ENCODE measurements at regions not wholly inside any gene's neighbourhood (a gene's known extent, or its start where the extent isn't known, plus 50 kb on each side); places are given as distances from the start of the nearest gene placed in this dataset.

DNA sequence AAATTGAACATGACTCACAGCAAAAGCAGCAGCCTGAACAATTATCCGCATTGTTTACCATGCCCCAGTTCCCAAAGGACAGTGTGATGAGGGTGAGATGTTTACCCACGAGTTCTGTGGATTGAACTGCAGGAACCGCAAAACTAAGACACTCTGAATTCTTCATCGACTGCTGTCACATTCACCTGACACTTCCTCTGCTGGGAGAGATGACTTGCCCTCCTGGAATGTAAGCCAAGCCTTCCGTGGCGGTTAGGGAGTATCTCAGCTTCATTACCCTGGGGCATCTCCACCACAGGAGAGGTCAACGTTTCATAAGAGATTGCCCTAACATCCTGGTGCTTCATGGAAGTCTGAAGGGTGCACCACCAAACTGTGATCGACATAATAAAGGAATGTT, 374.6 kb upstream of the ADARB2 start:
- TF ChIP-seq, protein P1, sequence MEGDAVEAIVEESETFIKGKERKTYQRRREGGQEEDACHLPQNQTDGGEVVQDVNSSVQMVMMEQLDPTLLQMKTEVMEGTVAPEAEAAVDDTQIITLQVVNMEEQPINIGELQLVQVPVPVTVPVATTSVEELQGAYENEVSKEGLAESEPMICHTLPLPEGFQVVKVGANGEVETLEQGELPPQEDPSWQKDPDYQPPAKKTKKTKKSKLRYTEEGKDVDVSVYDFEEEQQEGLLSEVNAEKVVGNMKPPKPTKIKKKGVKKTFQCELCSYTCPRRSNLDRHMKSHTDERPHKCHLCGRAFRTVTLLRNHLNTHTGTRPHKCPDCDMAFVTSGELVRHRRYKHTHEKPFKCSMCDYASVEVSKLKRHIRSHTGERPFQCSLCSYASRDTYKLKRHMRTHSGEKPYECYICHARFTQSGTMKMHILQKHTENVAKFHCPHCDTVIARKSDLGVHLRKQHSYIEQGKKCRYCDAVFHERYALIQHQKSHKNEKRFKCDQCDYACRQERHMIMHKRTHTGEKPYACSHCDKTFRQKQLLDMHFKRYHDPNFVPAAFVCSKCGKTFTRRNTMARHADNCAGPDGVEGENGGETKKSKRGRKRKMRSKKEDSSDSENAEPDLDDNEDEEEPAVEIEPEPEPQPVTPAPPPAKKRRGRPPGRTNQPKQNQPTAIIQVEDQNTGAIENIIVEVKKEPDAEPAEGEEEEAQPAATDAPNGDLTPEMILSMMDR (IDR thresholded peaks at IDR 0.05; ENCODE audit: low read depth, low read length), result no peak
- no peak overlapping the region for H3K4me3 ChIP-seq (ENCODE audit: low read depth, low read length)

DNA sequence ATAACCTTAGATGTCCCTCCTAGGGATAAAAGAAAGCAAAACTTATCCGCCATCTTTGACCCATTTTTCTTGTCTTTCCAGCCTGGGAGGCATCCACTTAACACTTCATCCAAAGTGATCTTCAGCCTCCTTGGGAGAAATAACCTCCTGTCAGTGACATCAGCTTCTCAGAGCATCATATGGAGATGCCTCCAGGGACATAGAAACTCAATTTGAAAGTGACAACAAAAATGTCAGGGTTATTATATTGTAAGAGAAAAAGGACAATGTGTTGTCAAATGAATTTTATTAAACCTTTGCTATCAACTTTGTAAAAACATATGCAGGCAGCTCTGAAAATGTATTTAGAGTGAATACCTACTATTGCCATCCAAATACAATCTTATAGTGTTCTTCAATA, 371.2 kb upstream of the ADARB2 start:
- no peak overlapping the region for H3K4me3 ChIP-seq (ENCODE audit: low read depth, low read length)
- TF ChIP-seq, protein P1 (IDR thresholded peaks at IDR 0.05; ENCODE audit: low read depth, low read length), result no peak

DNA sequence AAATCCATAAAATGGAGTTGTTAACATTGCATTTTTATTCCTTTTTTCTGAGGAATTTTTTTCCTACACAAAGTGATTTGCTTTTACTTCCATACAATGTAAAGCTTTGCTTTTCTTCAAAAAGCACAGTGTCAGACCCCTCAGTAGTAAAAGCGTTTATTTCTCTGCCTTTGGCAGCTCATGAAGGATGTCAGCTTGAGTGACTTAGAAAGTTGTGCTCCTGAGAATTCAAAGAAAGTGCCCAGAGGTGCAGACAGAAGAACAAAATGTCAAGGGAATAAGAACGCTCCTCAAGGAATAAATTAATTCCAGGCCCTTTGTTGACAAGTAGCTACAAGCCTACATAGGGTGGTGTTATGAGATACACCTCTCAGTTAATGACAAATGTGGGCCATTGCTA, 369.3 kb upstream of the ADARB2 start:
- H3K4me3 ChIP-seq (ENCODE audit: low read depth, low read length), result no peak overlapping the region
- TF ChIP-seq, protein P1 (IDR thresholded peaks at IDR 0.05; ENCODE audit: low read depth, low read length), result no peak

DNA sequence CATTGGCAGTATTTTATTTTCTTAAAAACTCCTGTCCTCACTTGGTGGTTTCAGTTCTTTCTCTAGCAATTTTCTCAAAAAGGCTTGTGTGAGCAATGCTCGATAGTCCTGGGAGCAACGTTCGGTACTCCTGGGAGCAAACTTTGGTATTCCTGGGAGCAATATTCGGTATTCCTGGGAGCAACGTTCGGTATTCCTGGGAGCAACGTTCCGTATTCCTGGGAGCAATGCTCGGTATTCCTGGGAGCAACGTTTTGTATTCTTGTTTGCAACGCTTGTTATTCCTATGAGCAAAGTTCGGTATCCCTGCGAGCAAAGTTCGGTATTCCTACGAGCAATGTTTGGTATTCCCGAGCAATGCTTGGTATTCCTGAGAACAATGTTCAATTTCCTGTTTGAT, 362.0 kb upstream of the ADARB2 start:
- TF ChIP-seq, protein P1 (IDR thresholded peaks at IDR 0.05; ENCODE audit: low read depth, low read length), result no peak

DNA sequence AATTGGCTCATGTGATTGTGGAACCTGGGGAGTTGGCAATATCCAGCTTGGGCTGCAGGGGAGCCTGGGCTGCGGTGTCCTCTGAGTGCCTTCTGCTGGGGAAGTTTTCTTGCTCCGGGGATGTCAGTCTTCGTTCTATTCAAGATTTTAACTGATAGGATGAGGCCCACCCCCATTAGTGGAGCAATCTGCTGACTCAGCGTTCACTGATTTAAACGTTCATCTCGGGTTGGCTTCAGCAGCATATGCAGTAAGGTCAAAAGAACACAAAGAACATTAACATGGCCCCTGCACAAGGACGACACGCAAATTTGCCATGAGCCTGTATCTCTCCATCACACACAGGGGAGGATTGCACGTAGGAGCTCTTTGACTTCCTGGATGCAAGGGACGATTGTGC, 360.6 kb upstream of the ADARB2 start:
- H3K4me3 ChIP-seq (ENCODE audit: low read depth, low read length), result no peak overlapping the region
- TF ChIP-seq, protein P1 (IDR thresholded peaks at IDR 0.05; ENCODE audit: low read depth, low read length), result no peak

More for the DNA sequence above, 362.0 kb upstream of the ADARB2 start:
- no peak overlapping the region for H3K4me3 ChIP-seq (ENCODE audit: low read depth, low read length)

DNA sequence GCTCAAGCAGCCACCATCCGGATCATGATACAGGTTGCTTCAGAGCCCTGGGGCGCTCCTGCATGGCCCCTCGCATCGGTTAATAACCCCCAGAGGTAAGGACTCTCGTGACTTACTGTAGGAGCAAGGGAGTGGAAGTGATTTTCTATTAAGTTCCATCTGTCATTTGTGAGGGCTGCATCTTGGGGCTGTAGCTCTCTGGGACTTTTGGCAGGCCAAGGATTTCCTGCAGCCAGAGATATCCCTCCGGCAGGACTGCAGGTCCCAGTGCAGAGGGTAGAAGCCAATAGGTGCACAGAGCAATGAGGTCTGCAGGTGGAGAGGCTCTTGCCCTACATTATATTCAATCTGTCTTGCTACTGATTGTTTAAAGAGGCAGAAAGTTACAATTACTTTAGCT, 356.8 kb upstream of the ADARB2 start:
- TF ChIP-seq, protein P1 (IDR thresholded peaks at IDR 0.05; ENCODE audit: low read depth, low read length), result no peak
- H3K4me3 ChIP-seq (ENCODE audit: low read depth, low read length), result no peak overlapping the region

DNA sequence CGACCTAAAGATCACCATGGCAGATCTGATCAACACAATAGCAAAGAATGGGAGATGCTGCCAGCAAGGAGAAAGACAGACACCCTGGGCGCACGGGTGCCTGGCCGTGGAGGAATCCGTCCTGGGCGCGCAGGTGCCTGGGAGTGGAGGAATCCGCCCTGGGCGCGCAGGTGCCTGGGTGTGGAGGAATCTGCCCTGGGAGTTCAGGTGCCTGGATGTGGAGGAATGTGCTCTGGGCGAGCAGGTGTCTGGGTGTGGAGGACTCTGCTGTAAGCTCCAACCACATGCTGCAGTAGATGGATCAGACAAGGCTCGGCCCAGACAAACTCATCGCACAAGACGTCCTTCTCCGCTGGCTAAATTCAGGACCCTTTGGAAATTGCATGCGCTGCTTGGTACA, 346.3 kb upstream of the ADARB2 start:
- TF ChIP-seq, protein P1 (IDR thresholded peaks at IDR 0.05; ENCODE audit: low read depth, low read length), result no peak

More for the DNA sequence above, 346.3 kb upstream of the ADARB2 start:
- no peak overlapping the region for H3K4me3 ChIP-seq (ENCODE audit: low read depth, low read length)

All from WI38 (cell line).